ENCODE measurements at regions not wholly inside any gene's neighbourhood (a gene's known extent, or its start where the extent isn't known, plus 50 kb on each side); places are given as distances from the start of the nearest gene placed in this dataset.
"Not testable (repeated sequence)": the region's sequence is repeated elsewhere in the genome, so short reads cannot be mapped to it uniquely, and the experiment has no call there.

DNA sequence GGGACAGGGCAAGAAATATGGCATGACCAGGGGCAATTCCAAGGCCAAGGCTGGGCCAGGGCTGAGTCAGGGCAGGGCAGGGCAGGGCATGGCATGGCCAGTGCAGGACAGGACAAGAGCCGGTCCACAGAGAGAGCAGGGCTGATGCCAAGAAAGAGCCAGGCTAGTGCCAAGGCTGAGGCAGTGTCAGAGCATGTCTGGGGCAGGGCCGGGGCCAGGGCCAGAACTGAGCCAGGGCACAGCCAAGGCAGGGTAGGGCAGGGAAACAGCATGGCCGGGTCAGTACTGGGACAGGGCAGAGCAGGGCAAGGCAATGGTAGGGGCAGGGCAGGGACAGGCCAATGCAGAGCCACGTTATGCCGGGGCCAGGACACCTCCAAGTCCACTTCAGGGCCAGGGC, 403.9 kb downstream of the ZNF33B start:
- TF ChIP-seq, protein P1, sequence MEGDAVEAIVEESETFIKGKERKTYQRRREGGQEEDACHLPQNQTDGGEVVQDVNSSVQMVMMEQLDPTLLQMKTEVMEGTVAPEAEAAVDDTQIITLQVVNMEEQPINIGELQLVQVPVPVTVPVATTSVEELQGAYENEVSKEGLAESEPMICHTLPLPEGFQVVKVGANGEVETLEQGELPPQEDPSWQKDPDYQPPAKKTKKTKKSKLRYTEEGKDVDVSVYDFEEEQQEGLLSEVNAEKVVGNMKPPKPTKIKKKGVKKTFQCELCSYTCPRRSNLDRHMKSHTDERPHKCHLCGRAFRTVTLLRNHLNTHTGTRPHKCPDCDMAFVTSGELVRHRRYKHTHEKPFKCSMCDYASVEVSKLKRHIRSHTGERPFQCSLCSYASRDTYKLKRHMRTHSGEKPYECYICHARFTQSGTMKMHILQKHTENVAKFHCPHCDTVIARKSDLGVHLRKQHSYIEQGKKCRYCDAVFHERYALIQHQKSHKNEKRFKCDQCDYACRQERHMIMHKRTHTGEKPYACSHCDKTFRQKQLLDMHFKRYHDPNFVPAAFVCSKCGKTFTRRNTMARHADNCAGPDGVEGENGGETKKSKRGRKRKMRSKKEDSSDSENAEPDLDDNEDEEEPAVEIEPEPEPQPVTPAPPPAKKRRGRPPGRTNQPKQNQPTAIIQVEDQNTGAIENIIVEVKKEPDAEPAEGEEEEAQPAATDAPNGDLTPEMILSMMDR (IDR thresholded peaks at IDR 0.05; ENCODE audit: low read depth, low read length, missing input control), result not testable (repeated sequence)
- TF ChIP-seq, protein P2, sequence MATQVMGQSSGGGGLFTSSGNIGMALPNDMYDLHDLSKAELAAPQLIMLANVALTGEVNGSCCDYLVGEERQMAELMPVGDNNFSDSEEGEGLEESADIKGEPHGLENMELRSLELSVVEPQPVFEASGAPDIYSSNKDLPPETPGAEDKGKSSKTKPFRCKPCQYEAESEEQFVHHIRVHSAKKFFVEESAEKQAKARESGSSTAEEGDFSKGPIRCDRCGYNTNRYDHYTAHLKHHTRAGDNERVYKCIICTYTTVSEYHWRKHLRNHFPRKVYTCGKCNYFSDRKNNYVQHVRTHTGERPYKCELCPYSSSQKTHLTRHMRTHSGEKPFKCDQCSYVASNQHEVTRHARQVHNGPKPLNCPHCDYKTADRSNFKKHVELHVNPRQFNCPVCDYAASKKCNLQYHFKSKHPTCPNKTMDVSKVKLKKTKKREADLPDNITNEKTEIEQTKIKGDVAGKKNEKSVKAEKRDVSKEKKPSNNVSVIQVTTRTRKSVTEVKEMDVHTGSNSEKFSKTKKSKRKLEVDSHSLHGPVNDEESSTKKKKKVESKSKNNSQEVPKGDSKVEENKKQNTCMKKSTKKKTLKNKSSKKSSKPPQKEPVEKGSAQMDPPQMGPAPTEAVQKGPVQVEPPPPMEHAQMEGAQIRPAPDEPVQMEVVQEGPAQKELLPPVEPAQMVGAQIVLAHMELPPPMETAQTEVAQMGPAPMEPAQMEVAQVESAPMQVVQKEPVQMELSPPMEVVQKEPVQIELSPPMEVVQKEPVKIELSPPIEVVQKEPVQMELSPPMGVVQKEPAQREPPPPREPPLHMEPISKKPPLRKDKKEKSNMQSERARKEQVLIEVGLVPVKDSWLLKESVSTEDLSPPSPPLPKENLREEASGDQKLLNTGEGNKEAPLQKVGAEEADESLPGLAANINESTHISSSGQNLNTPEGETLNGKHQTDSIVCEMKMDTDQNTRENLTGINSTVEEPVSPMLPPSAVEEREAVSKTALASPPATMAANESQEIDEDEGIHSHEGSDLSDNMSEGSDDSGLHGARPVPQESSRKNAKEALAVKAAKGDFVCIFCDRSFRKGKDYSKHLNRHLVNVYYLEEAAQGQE (IDR thresholded peaks at IDR 0.05), result not testable (repeated sequence)
- TF ChIP-seq GABPA (IDR thresholded peaks at IDR 0.05 in 1 of 2, conservative IDR thresholded peaks at IDR 0.05 in 1 of 2); YY1 (IDR thresholded peaks at IDR 0.05); EGR1 (IDR thresholded peaks at IDR 0.05; ENCODE audit: low read depth in 2 of 2); RXRA (IDR thresholded peaks at IDR 0.05); SP1 (IDR thresholded peaks at IDR 0.05); TAF1 (conservative IDR thresholded peaks at IDR 0.05); HNF4A (conservative IDR thresholded peaks at IDR 0.05): not testable (repeated sequence)
- TF ChIP-seq, protein P3, sequence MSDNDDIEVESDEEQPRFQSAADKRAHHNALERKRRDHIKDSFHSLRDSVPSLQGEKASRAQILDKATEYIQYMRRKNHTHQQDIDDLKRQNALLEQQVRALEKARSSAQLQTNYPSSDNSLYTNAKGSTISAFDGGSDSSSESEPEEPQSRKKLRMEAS (IDR thresholded peaks at IDR 0.05), result not testable (repeated sequence)

Measured in liver (tissue), 3 donors.